Thoracic aorta (tissue), 2 donors: ENCODE measurements at regions not wholly inside any gene's neighbourhood (a gene's known extent, or its start where the extent isn't known, plus 50 kb on each side); places are given as distances from the start of the nearest gene placed in this dataset.

Source experiments
- ATAC-seq: fragments of 150-250 bp; one replicate; pipeline ENCODE4 v1.8.0; 2017; ENCODE audit warnings: low read depth; ENCODE audit not compliant: insufficient number of reproducible peaks, low FRiP score
- DNase-seq: peaks from one replicate; pipeline ENCODE4 v3.0.0-alpha.2; 2020; ENCODE audit warnings: low spot score
- H3K27ac ChIP-seq, 2 donors: fragments of 200-600 bp; sonication (generic); 1 replicate in 1 of 2; 2 replicates in 1 of 2; pipeline ENCODE4 v1.5.1; 2016; ENCODE audit warnings: mild to moderate bottlenecking in 2 of 2, moderate library complexity in 2 of 2
- H3K27me3 ChIP-seq: fragments of 200-600 bp; sonication (generic); replicated peaks from 2 replicates; pipeline ENCODE4 v1.6.0; 2016; ENCODE audit warnings: mild to moderate bottlenecking; ENCODE audit not compliant: insufficient read depth
- H3K36me3 ChIP-seq: fragments of 200-600 bp; sonication (generic); one replicate; pipeline ENCODE4 v1.5.1; 2016
- H3K4me1 ChIP-seq, 2 donors: fragments of 200-600 bp; sonication (generic); 1 replicate in 1 of 2; 2 replicates in 1 of 2; pipeline versions ENCODE4 v1.5.1 to v1.6.0; 2016; ENCODE audit warnings: low read depth in 2 of 2, mild to moderate bottlenecking in 1 of 2; ENCODE audit not compliant: control insufficient read depth in 1 of 2
- H3K4me3 ChIP-seq: fragments of 200-600 bp; sonication (generic); 2 replicates; pipeline ENCODE4 v1.5.1; 2016; ENCODE audit warnings: mild to moderate bottlenecking
- H3K9me3 ChIP-seq: fragments of 200-600 bp; sonication (generic); 2 replicates; pipeline ENCODE4 v1.5.1; 2016
- TF ChIP-seq, protein P1 (sequence below): fragments of 200-600 bp; sonication (generic); IDR thresholded peaks from one replicate; pipeline ENCODE4 v1.5.1; 2019; ENCODE audit warnings: antibody characterized with exemption

DNA sequence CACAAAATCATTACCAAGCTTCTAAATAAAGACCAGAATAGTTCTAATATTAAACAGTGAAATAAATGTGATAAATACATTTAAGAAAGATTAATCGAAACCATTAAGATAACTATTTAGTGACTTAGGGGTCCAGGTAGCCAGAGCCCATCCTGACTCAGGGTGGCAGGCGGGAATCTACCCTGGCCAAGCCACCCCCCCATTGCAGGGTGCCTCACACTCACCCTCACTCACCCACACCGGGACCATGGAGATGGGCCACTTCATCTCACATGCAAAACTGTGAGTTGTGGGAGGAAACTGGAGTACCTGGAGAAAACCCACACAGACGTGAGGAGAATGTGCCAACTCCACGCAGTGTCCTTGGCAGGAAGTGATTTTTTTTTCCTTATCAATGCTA, 237.6 kb upstream of the HAND2 start:
- H3K4me1 ChIP-seq, result peaks cover 0 to 9% of the 10 kb centered on the region in 2 donors
- no peaks in the 10 kb centered on the region for H3K36me3 ChIP-seq
- no peaks in the 10 kb centered on the region for H3K9me3 ChIP-seq
- no peak for ATAC-seq
- H3K27ac ChIP-seq, result no peak overlapping the region
- DNase-seq, result no peak
- TF ChIP-seq, protein P1, sequence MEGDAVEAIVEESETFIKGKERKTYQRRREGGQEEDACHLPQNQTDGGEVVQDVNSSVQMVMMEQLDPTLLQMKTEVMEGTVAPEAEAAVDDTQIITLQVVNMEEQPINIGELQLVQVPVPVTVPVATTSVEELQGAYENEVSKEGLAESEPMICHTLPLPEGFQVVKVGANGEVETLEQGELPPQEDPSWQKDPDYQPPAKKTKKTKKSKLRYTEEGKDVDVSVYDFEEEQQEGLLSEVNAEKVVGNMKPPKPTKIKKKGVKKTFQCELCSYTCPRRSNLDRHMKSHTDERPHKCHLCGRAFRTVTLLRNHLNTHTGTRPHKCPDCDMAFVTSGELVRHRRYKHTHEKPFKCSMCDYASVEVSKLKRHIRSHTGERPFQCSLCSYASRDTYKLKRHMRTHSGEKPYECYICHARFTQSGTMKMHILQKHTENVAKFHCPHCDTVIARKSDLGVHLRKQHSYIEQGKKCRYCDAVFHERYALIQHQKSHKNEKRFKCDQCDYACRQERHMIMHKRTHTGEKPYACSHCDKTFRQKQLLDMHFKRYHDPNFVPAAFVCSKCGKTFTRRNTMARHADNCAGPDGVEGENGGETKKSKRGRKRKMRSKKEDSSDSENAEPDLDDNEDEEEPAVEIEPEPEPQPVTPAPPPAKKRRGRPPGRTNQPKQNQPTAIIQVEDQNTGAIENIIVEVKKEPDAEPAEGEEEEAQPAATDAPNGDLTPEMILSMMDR, result no peak
- no peaks in the 10 kb centered on the region for H3K27me3 ChIP-seq
- no peak overlapping the region for H3K4me3 ChIP-seq

DNA sequence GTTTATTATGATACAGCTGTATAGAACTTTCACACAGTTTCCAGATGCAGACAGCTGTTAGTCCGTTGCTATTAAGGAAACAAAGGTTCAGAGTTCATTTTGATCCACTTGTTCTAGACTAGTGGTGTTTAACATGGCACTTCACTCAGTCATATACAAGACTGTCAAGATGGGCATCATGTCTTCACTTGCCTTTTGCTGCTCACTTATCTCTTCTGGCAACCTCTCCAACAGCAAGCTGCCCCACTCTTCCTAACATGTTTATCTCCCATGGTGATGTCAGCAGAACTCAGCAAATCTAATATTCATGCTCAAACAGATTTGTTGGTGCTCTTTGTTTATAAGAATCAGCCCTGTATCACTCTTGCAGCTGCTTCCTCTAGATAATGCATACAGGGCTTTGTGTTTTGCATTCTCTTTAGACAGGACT, 236.2 kb upstream of the HAND2 start:
- no peaks in the 10 kb centered on the region for H3K36me3 ChIP-seq
- H3K9me3 ChIP-seq, result no peaks in the 10 kb centered on the region
- ATAC-seq (no peak), DNase-seq (no peak)
- H3K27ac ChIP-seq, result no peak overlapping the region
- H3K4me1 ChIP-seq, result peaks cover 0 to 21% of the 10 kb centered on the region in 2 donors
- TF ChIP-seq, protein P1, result no peak
- H3K4me3 ChIP-seq, result no peak overlapping the region
- no peaks in the 10 kb centered on the region for H3K27me3 ChIP-seq

GRCh38 chr4:173765751-173766150, 235.7 kb upstream of the HAND2 start:
- ATAC-seq (no peak), DNase-seq (no peak)
- Histone ChIP-seq H3K27ac (no peak overlapping the region), H3K4me1 (peaks cover 0 to 26% of the 10 kb centered on the region in 2 donors), H3K27me3 (no peaks in the 10 kb centered on the region), H3K36me3 (no peaks in the 10 kb centered on the region), H3K9me3 (no peaks in the 10 kb centered on the region), H3K4me3 (no peak overlapping the region)
- TF ChIP-seq, protein P1, result no peak

DNA sequence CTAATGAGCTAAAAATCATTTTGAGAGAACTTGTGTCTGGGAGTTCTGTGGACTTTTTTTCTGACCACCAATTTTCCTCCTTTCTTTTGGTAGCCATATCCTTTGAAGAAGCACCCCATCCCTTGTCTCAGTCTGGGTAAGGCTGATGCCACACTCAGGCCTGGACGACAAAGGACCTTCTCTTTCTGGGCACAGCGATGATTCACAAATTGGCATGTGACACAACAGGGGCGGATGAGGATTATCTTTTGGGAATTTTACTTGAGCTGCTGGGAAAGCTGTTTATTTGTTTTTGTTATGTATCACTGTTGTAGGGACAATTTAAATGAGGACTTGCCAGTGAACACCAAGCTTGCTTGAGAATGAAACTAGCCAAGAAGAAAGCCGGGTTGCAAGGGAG, 233.4 kb upstream of the HAND2 start:
- Histone ChIP-seq H3K4me3 (peak overlapping the region; percentile 18), H3K27me3 (no peaks in the 10 kb centered on the region), H3K27ac (peak overlapping the region in 1 of 2 donors; percentile 36), H3K9me3 (no peaks in the 10 kb centered on the region), H3K36me3 (no peaks in the 10 kb centered on the region), H3K4me1 (peaks cover 4 to 41% of the 10 kb centered on the region in 2 donors)
- ATAC-seq (no peak), DNase-seq (no peak)
- TF ChIP-seq, protein P1, result no peak

DNA sequence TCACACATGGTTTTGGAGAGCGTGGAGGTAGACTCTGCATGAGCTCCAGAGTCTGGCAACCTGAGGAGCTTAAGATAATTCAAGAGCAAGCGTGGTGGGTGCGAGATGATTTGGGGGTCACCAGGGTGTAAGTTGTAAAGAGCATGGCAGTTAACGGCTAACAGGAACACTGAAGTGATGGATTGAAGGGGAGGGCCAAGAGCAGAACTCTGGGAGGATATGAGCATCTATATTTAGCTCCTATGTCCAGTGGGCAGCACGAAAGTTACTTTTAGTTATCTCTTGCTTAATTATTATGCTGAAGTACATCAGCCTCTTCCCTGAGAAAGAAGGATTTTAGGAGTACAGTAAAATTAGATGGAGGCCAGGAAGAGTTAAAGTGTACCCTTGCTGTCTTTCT, 231.9 kb upstream of the HAND2 start:
- Histone ChIP-seq H3K9me3 (no peaks in the 10 kb centered on the region), H3K27ac (peak overlapping the region in 1 of 2 donors; percentile 33), H3K4me1 (peaks cover 4 to 49% of the 10 kb centered on the region in 2 donors), H3K36me3 (no peaks in the 10 kb centered on the region), H3K4me3 (no peak overlapping the region), H3K27me3 (no peaks in the 10 kb centered on the region)
- ATAC-seq (no peak), DNase-seq (no peak)
- TF ChIP-seq, protein P1, result no peak
